ENCODE measurements at regions not wholly inside any gene's neighbourhood (a gene's known extent, or its start where the extent isn't known, plus 50 kb on each side); places are given as distances from the start of the nearest gene placed in this dataset.

GRCh38 chr13:76711550-76712182 is 174.5 kb downstream of the KCTD12 start:
- peak; percentile 8 for DNase-seq (ENCODE audit: low spot score)

- DNase-seq (ENCODE audit: low spot score) = no peak
Measured at GRCh38 chr13:76709851-76710250, 176.4 kb downstream of the KCTD12 start.

GRCh38 chr13:76708138-76708688 is 178.0 kb downstream of the KCTD12 start:
- peak; percentile 21 for DNase-seq (ENCODE audit: low spot score)

DNA sequence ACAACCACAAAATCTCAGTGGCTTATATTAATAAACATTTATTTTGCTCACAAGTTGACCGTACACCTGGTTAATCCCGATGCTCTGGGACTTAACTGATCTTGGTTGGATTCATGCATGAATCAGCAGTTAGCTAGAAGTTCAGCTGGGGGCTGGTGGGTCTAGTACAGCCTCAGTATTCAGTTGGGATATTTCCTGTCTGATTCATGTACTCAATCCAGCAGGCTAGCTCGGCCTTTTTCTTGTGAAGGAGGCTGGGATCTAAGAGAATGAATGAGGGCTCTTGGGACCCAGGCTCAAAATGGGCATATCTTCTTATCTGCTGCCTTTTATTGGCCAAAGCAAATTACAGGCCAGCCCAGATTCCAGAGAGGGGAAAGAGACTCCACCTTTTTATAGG is 178.8 kb downstream of the KCTD12 start:
- no peak for DNase-seq (ENCODE audit: low spot score)

GRCh38 chr13:76703621-76704288 is 182.4 kb downstream of the KCTD12 start:
- no peak for DNase-seq (ENCODE audit: low spot score)

DNA sequence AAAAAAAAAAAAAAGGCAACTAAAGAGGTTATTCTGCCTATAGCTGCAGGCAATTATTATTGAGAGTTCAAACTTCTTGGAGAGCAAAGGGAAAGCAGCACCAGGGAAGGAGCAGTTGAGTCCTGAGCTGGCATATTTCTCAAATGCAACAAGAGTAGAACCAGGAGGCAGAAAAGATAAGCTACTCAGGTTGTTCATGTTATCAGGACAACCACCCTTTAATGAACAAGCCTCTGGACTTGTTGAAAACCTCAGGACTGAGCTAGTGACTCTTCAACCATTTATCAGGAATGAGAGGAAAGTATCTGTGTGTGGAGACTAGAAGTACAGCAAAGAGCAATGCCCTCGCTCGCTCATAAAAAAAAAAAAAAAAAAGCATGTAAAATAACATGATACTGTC is 183.0 kb downstream of the KCTD12 start:
- no peak for DNase-seq (ENCODE audit: low spot score)

- DNase-seq (ENCODE audit: low spot score) = no peak
Measured at GRCh38 chr13:76697288-76697687, 188.9 kb downstream of the KCTD12 start.

DNA sequence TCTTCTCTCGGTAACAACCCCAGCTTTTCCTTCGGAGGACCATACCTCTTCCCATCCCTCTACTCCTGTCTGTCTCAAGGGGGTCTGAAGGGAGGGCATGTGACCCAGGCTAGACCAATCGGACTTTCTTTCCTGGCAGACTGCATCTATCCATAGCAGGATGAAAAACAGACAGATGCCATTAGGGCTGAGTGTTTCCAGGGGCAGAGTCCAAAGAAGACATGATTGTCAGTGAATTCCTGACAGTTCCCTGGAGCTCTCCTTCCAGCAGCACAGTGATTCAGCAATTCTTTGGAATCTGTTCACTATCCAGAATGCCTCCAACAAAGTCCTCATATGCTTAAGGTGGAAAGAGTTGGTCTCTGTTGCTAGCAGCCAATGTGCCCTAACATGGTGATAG is 189.8 kb downstream of the KCTD12 start:
- no peak for DNase-seq (ENCODE audit: low spot score)

DNA sequence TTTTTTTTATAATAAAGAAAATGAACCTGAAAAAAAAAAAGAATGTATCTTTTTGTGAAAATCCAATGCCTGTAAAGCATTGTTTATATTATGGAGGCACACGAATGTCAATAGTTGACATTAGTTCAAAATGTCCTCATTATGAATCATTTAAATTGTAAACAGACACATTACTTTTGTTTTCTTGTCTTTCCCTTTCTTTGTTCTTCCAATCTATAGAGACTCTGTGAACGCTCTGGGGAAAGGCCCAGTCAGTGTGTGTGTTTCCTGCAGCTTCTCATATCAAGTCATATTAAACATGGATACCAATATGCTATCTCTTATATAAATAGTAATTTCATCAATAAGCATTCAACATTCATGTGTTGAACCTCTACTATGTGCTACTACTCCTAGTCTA is 193.1 kb downstream of the KCTD12 start:
- no peak for DNase-seq (ENCODE audit: low spot score)

DNA sequence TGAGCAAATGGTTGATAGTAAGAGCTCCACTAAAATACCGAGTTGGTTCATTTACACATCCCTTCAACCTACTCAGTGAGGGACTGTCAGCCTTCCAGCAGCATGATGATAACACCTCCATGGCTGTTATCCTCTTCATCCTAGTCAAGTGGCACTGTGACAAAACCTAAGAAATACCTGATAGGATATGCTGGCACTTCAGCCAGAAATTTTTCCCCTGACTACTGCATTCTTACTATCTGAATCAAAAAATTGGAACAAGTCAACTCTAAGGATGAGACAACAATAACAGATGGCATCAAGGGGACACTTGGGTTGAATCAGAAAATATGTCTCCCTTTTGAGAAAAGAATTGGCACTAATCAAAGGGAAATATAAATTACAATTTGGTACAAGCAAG is 193.9 kb downstream of the KCTD12 start:
- DNase-seq (ENCODE audit: low spot score) = no peak

- no peak for DNase-seq (ENCODE audit: low spot score)
Measured at GRCh38 chr13:76690611-76691010, 195.6 kb downstream of the KCTD12 start.

GRCh38 chr13:76687467-76687866 is 198.7 kb downstream of the KCTD12 start:
- DNase-seq (ENCODE audit: low spot score) = no peak

DNA sequence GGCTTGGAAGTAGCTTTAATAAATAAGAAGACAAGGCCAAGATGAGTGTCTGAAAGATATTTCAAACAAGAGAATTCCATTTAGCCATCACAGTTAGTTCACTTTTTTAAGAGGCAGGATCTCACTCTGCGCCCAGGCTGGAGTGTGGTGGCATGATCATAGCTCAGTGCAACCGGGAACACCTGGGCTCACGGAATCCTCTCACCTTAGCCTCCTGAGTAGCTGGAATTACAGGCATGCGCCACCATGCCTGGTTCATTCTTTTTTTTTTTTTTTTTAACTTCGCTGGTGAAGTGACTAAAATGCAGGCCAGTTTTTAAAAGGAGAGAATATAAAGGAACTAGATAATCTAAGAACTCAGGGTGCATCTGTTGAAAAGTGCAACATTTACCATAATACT is 200.3 kb downstream of the KCTD12 start:
- DNase-seq (ENCODE audit: low spot score) = no peak

DNA sequence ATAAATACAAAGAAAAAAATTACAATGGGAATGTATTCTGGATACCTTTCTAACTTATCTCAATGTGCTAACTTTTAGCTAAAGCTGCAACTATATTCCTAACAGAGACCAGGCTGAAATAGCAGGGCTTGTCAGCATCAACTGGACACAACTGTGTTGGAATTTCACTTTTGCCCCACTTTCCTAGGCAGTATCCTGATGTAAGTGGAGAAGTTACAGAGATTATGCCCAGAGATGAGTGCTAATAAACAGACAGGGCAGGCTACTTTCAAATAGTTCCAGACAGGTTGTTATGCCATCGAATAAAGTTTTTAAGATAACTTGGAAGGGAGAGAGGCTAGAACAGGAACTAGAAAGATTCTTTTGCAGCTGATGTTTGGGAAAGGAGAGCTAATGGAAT is 201.9 kb downstream of the KCTD12 start:
- no peak for DNase-seq (ENCODE audit: low spot score)

DNA sequence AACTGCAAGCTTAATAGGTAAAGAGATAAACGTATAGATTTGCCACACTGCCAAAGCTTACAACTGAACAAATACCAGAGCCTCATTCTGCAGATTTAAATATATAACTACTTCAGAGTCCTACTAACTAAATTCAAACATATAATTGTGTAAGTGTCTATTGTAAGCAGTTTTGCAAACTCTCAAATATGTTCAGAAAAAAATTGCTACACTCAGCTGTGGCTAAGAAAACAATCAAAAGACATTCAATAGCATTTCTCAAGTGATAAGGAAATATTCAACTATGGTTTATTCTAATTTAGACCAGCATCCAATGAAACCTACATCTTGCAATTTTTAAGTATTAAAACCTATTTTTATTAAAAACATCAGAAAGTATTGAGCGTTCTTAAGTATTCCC is 202.4 kb downstream of the KCTD12 start:
- DNase-seq (ENCODE audit: low spot score) = no peak

GRCh38 chr13:76683168-76683567 is 203.0 kb downstream of the KCTD12 start:
- DNase-seq (ENCODE audit: low spot score) = no peak

GRCh38 chr13:76680112-76680511 is 206.1 kb downstream of the KCTD12 start:
- DNase-seq (ENCODE audit: low spot score) = no peak

DNA sequence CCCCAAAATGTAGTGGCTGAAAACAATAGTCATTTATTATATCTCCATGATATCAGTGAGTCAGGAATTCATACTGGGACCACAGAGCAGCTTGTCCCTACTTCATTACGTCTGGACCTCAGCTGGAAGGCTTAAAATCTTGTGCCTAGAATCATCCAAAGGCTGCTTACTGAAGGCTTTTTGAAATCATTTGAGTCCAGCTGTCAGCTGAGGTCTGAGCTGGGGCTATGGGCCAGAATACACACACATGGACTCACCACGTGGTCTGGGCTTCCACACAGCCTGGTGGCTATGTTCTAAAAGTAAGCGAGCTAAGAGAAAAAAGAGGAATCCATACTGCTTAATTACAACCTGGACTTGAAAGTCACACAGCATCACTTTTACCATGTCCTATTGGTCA is 209.2 kb downstream of the KCTD12 start:
- DNase-seq (ENCODE audit: low spot score) = no peak

DNA sequence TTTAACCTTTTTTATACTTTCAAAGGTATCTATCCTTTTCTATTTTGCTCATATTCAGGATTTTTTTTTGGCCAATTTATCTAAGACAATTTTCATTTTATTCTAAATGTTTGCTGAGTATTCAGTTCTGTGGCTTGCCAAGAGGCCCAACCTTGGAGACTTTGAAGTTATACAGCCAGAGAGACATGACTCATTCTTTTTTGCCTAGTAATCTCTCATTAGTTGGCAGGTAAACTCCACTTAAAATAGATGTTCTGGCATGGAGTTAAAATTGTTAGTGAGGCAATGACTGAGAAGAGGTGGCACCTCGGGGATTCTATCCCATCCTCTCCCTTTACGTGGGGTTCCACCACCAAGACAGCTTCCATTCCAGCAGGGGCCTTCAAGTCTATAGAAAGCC is 213.8 kb downstream of the KCTD12 start:
- no peak for DNase-seq (ENCODE audit: low spot score)

GRCh38 chr13:76668716-76669115 is 217.5 kb downstream of the KCTD12 start:
- DNase-seq (ENCODE audit: low spot score) = no peak

GRCh38 chr13:76668141-76668540 is 218.1 kb downstream of the KCTD12 start:
- DNase-seq (ENCODE audit: low spot score) = no peak

GRCh38 chr13:76667551-76667950 is 218.7 kb downstream of the KCTD12 start:
- DNase-seq (ENCODE audit: low spot score) = no peak

DNA sequence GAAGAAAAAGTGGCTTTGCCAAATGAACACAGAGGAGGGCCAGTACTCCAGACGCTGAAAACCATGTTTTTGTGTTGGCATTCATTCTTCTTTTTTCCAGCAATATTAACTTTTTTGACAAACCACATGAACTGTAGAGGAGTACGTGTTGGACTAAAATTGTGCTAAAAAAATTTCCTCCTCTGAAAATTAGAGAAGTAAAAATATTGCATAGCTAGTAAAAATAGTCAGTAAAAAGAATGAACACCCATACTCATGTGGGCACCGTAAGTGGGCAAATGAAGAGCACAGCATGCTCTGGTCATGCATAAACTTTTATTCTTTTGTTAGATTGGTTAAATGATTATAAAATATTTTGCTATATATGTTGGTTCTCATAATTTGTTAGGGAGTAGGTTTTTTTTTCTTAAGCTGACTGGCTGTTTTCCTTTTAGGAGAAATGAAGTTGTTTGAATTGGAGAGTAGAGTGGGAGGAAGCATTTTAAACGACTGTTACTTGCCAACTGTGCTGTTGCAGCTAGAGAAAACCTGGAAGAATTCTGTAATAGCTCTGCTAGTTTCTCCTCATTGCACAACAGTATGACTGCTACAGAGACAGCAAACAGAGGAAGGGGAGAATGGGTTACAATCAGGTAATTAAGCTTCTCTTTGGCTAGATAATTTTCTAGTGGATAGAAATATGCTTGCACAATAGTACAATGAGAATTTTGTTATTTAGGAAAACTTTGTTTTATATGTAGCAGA is 222.4 kb downstream of the KCTD12 start:
- DNase-seq (ENCODE audit: low spot score) = peak; percentile 9

All from putamen (tissue), 1 donor.